ENCODE measurements at regions not wholly inside any gene's neighbourhood (a gene's known extent, or its start where the extent isn't known, plus 50 kb on each side); places are given as distances from the start of the nearest gene placed in this dataset.
"Not testable (repeated sequence)": the region's sequence is repeated elsewhere in the genome, so short reads cannot be mapped to it uniquely, and the experiment has no call there.

DNA sequence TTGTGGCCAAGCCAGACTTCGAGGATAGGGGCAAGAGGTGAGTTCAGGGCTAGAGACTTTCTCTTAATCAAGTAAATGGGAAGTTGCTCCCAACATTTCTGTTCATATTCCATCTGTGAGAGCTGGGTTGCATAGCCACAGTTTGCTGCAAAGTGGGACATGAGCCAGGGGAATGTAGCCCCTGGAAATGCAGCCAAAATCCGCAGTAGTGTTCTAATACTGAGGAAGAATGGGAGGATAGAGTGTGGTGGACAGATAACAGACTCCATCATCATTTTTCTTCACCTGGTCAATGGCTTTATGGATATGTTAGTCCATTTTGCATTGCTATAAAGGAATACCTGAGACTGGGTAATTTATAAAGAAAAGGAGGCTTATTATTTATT is 177.7 kb downstream of the SKIDA1 start:
- no peaks in the 10 kb centered on the region for H3K4me1 ChIP-seq (ENCODE audit: control insufficient read depth in 2 of 2, insufficient read depth in 2 of 2, low read length in 2 of 2)
- no peaks in the 10 kb centered on the region for H3K27me3 ChIP-seq (ENCODE audit: control insufficient read depth in 2 of 2, insufficient read depth in 2 of 2, low read length in 2 of 2)
- H3K9me3 ChIP-seq (ENCODE audit: control insufficient read depth in 2 of 2, low read length in 2 of 2): no peaks in the 10 kb centered on the region
- H3K36me3 ChIP-seq (ENCODE audit: control insufficient read depth in 2 of 2, insufficient read depth in 2 of 2, low read length in 2 of 2): no peaks in the 10 kb centered on the region
- no peak overlapping the region for H3K27ac ChIP-seq (ENCODE audit: low read depth in 2 of 2, low read length in 2 of 2)
- H3K4me3 ChIP-seq (ENCODE audit: low read length in 2 of 2): no peak overlapping the region
- H3K9ac ChIP-seq (ENCODE audit: low read depth in 1 of 2, low read length in 2 of 2): no peak overlapping the region

- H3K9ac ChIP-seq (ENCODE audit: low read depth in 1 of 2, low read length in 2 of 2): no peak overlapping the region
- no peak overlapping the region for H3K27ac ChIP-seq (ENCODE audit: low read depth in 2 of 2, low read length in 2 of 2)
- no peak overlapping the region for H3K4me3 ChIP-seq (ENCODE audit: low read length in 2 of 2)
- H3K36me3 ChIP-seq (ENCODE audit: control insufficient read depth in 2 of 2, insufficient read depth in 2 of 2, low read length in 2 of 2): no peaks in the 10 kb centered on the region
- no peaks in the 10 kb centered on the region for H3K4me1 ChIP-seq (ENCODE audit: control insufficient read depth in 2 of 2, insufficient read depth in 2 of 2, low read length in 2 of 2)
- no peaks in the 10 kb centered on the region for H3K9me3 ChIP-seq (ENCODE audit: control insufficient read depth in 2 of 2, low read length in 2 of 2)
- H3K27me3 ChIP-seq (ENCODE audit: control insufficient read depth in 2 of 2, insufficient read depth in 2 of 2, low read length in 2 of 2): no peaks in the 10 kb centered on the region
These were observed 178.3 kb downstream of the SKIDA1 start for GRCh38 chr10:21347043-21347784.

GRCh38 chr10:21343087-21343486 is 182.4 kb downstream of the SKIDA1 start:
- H3K9ac ChIP-seq (ENCODE audit: low read depth in 1 of 2, low read length in 2 of 2): no peak overlapping the region
- H3K27me3 ChIP-seq (ENCODE audit: control insufficient read depth in 2 of 2, insufficient read depth in 2 of 2, low read length in 2 of 2): no peaks in the 10 kb centered on the region
- H3K27ac ChIP-seq (ENCODE audit: low read depth in 2 of 2, low read length in 2 of 2): no peak overlapping the region
- no peaks in the 10 kb centered on the region for H3K4me1 ChIP-seq (ENCODE audit: control insufficient read depth in 2 of 2, insufficient read depth in 2 of 2, low read length in 2 of 2)
- H3K36me3 ChIP-seq (ENCODE audit: control insufficient read depth in 2 of 2, insufficient read depth in 2 of 2, low read length in 2 of 2): no peaks in the 10 kb centered on the region
- H3K9me3 ChIP-seq (ENCODE audit: control insufficient read depth in 2 of 2, low read length in 2 of 2): no peaks in the 10 kb centered on the region
- no peak overlapping the region for H3K4me3 ChIP-seq (ENCODE audit: low read length in 2 of 2)

DNA sequence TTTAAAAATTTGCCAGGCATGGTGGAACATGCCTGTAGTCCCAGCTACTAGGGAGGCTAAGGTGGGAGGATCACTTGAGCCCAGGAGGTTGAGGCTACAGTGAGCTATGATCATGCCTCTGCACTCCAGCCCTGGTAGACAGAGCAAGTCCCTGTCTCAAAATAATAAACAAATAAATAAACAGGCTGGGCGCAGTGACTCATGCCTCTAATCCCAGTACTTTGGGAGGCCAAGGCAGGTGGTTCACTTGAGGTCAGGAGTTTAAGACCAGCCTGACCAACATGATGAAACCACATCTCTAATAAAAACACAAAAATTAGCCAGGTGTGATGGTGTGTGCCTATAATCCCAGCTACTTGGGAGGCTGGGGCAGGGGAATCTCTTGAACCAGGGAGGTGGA is 183.0 kb downstream of the SKIDA1 start:
- not testable (repeated sequence) for H3K36me3 ChIP-seq (ENCODE audit: control insufficient read depth in 2 of 2, insufficient read depth in 2 of 2, low read length in 2 of 2); H3K9ac ChIP-seq (ENCODE audit: low read depth in 1 of 2, low read length in 2 of 2); H3K27ac ChIP-seq (ENCODE audit: low read depth in 2 of 2, low read length in 2 of 2); H3K4me3 ChIP-seq (ENCODE audit: low read length in 2 of 2); H3K27me3 ChIP-seq (ENCODE audit: control insufficient read depth in 2 of 2, insufficient read depth in 2 of 2, low read length in 2 of 2); H3K4me1 ChIP-seq (ENCODE audit: control insufficient read depth in 2 of 2, insufficient read depth in 2 of 2, low read length in 2 of 2); H3K9me3 ChIP-seq (ENCODE audit: control insufficient read depth in 2 of 2, low read length in 2 of 2)

DNA sequence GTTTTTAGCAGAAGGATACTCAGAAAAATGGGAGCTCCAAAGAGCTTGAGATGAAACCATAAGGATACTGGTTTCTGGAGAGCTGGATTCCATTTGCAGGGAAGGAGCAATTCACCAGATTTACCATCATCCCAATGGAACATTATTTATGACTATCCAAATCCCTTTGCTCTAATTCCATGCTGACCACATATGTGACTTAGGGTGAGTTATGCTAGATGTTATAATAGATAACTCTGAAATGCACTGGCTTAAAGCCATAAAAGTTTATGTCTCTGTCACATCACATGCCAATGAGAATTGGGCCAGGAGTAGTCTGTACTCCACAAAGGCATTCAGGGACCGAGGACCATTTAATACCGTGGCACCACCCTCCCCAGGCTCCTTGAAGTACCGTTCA is 185.2 kb downstream of the SKIDA1 start:
- no peaks in the 10 kb centered on the region for H3K27me3 ChIP-seq (ENCODE audit: control insufficient read depth in 2 of 2, insufficient read depth in 2 of 2, low read length in 2 of 2)
- no peak overlapping the region for H3K27ac ChIP-seq (ENCODE audit: low read depth in 2 of 2, low read length in 2 of 2)
- no peak overlapping the region for H3K4me3 ChIP-seq (ENCODE audit: low read length in 2 of 2)
- no peaks in the 10 kb centered on the region for H3K4me1 ChIP-seq (ENCODE audit: control insufficient read depth in 2 of 2, insufficient read depth in 2 of 2, low read length in 2 of 2)
- no peaks in the 10 kb centered on the region for H3K9me3 ChIP-seq (ENCODE audit: control insufficient read depth in 2 of 2, low read length in 2 of 2)
- no peaks in the 10 kb centered on the region for H3K36me3 ChIP-seq (ENCODE audit: control insufficient read depth in 2 of 2, insufficient read depth in 2 of 2, low read length in 2 of 2)
- H3K9ac ChIP-seq (ENCODE audit: low read depth in 1 of 2, low read length in 2 of 2): no peak overlapping the region

GRCh38 chr10:21337171-21337792 is 188.2 kb downstream of the SKIDA1 start:
- H3K9me3 ChIP-seq (ENCODE audit: control insufficient read depth in 2 of 2, low read length in 2 of 2): no peaks in the 10 kb centered on the region

DNA sequence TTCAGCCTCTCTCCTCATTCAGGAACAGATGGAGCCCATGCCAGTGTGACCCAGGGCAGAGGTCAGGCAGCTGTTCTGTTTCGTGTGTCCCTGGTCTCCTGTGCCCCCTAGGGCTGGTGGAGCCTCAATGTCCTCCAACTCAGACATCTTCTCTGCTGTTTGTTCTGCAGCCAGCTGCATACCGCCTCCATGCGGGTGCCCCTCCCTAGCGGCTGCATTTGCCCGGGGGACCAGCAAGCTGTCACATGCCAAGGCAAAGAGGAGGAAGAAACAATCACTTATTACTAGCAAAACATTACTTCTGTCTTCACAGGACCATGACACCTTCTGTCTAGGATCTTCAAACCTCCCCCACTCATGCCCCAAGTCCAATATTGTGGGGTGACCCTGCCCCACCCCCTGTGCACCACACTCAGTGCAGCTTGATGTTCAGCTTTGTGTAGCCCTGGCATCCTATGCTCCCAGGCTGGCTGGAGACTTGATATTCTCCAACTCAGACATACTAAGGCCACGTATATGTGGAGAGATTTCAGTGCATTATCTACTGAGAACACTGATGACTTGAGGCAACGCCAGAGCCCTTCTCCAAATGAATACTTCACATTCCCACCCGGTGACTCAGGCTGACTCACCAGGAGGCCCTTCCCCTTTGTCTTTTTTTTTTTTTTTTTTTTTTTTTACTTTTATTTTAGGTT is 188.9 kb downstream of the SKIDA1 start:
- no peaks in the 10 kb centered on the region for H3K36me3 ChIP-seq (ENCODE audit: control insufficient read depth in 2 of 2, insufficient read depth in 2 of 2, low read length in 2 of 2)
- no peak overlapping the region for H3K27ac ChIP-seq (ENCODE audit: low read depth in 2 of 2, low read length in 2 of 2)
- H3K4me1 ChIP-seq (ENCODE audit: control insufficient read depth in 2 of 2, insufficient read depth in 2 of 2, low read length in 2 of 2): no peaks in the 10 kb centered on the region
- no peak overlapping the region for H3K4me3 ChIP-seq (ENCODE audit: low read length in 2 of 2)
- no peaks in the 10 kb centered on the region for H3K27me3 ChIP-seq (ENCODE audit: control insufficient read depth in 2 of 2, insufficient read depth in 2 of 2, low read length in 2 of 2)
- no peaks in the 10 kb centered on the region for H3K9me3 ChIP-seq (ENCODE audit: control insufficient read depth in 2 of 2, low read length in 2 of 2)
- no peak overlapping the region for H3K9ac ChIP-seq (ENCODE audit: low read depth in 1 of 2, low read length in 2 of 2)

More at GRCh38 chr10:21337171-21337792, 188.2 kb downstream of the SKIDA1 start:
- no peaks in the 10 kb centered on the region for H3K27me3 ChIP-seq (ENCODE audit: control insufficient read depth in 2 of 2, insufficient read depth in 2 of 2, low read length in 2 of 2)
- H3K4me3 ChIP-seq (ENCODE audit: low read length in 2 of 2): no peak overlapping the region
- no peaks in the 10 kb centered on the region for H3K4me1 ChIP-seq (ENCODE audit: control insufficient read depth in 2 of 2, insufficient read depth in 2 of 2, low read length in 2 of 2)
- H3K9ac ChIP-seq (ENCODE audit: low read depth in 1 of 2, low read length in 2 of 2): no peak overlapping the region
- H3K36me3 ChIP-seq (ENCODE audit: control insufficient read depth in 2 of 2, insufficient read depth in 2 of 2, low read length in 2 of 2): no peaks in the 10 kb centered on the region
- no peak overlapping the region for H3K27ac ChIP-seq (ENCODE audit: low read depth in 2 of 2, low read length in 2 of 2)

GRCh38 chr10:21334891-21335696 is 190.4 kb downstream of the SKIDA1 start:
- H3K9me3 ChIP-seq (ENCODE audit: control insufficient read depth in 2 of 2, low read length in 2 of 2): no peaks in the 10 kb centered on the region
- no peak overlapping the region for H3K9ac ChIP-seq (ENCODE audit: low read depth in 1 of 2, low read length in 2 of 2)
- no peak overlapping the region for H3K4me3 ChIP-seq (ENCODE audit: low read length in 2 of 2)
- H3K27ac ChIP-seq (ENCODE audit: low read depth in 2 of 2, low read length in 2 of 2): no peak overlapping the region
- no peaks in the 10 kb centered on the region for H3K4me1 ChIP-seq (ENCODE audit: control insufficient read depth in 2 of 2, insufficient read depth in 2 of 2, low read length in 2 of 2)
- H3K36me3 ChIP-seq (ENCODE audit: control insufficient read depth in 2 of 2, insufficient read depth in 2 of 2, low read length in 2 of 2): no peaks in the 10 kb centered on the region
- no peaks in the 10 kb centered on the region for H3K27me3 ChIP-seq (ENCODE audit: control insufficient read depth in 2 of 2, insufficient read depth in 2 of 2, low read length in 2 of 2)

- H3K4me1 ChIP-seq (ENCODE audit: control insufficient read depth in 2 of 2, insufficient read depth in 2 of 2, low read length in 2 of 2): no peaks in the 10 kb centered on the region
- H3K27ac ChIP-seq (ENCODE audit: low read depth in 2 of 2, low read length in 2 of 2): no peak overlapping the region
- no peak overlapping the region for H3K4me3 ChIP-seq (ENCODE audit: low read length in 2 of 2)
- H3K9ac ChIP-seq (ENCODE audit: low read depth in 1 of 2, low read length in 2 of 2): no peak overlapping the region
- H3K27me3 ChIP-seq (ENCODE audit: control insufficient read depth in 2 of 2, insufficient read depth in 2 of 2, low read length in 2 of 2): no peaks in the 10 kb centered on the region
- H3K9me3 ChIP-seq (ENCODE audit: control insufficient read depth in 2 of 2, low read length in 2 of 2): no peaks in the 10 kb centered on the region
- H3K36me3 ChIP-seq (ENCODE audit: control insufficient read depth in 2 of 2, insufficient read depth in 2 of 2, low read length in 2 of 2): no peaks in the 10 kb centered on the region
These were observed 194.9 kb downstream of the SKIDA1 start for GRCh38 chr10:21330628-21331020.

All from mucosa of rectum (tissue), 2 donors.